ENCODE measurements at regions not wholly inside any gene's neighbourhood (a gene's known extent, or its start where the extent isn't known, plus 50 kb on each side); places are given as distances from the start of the nearest gene placed in this dataset.
A peak's percentile ranks its signal among the peaks of the same experiment; 100 is the strongest.

GRCh38 chr13:39269004-39269403 lies 230.7 kb downstream of the NHLRC3 start:
- no peak overlapping the region for H3K27ac ChIP-seq
- no peak for TF ChIP-seq ZFX (IDR thresholded peaks at IDR 0.05)
- TF ChIP-seq CTCF (conservative IDR thresholded peaks at IDR 0.05) = no peak

GRCh38 chr13:39269411-39269810 lies 231.2 kb downstream of the NHLRC3 start:
- TF ChIP-seq ZFX (IDR thresholded peaks at IDR 0.05) = no peak
- no peak for TF ChIP-seq CTCF (conservative IDR thresholded peaks at IDR 0.05)

GRCh38 chr13:39272994-39273393 lies 234.7 kb downstream of the NHLRC3 start:
- TF ChIP-seq ZFX (IDR thresholded peaks at IDR 0.05) = no peak
- TF ChIP-seq CTCF (conservative IDR thresholded peaks at IDR 0.05) = no peak
- H3K27ac ChIP-seq = no peak overlapping the region

More at GRCh38 chr13:39269411-39269810, 231.2 kb downstream of the NHLRC3 start:
- H3K27ac ChIP-seq = no peak overlapping the region

- H3K27ac ChIP-seq = no peak overlapping the region
- TF ChIP-seq ZFX (IDR thresholded peaks at IDR 0.05) (no peak), CTCF (conservative IDR thresholded peaks at IDR 0.05) (peak; percentile 31)
Observed at GRCh38 chr13:39273953-39274738, 235.9 kb downstream of the NHLRC3 start.

- H3K27ac ChIP-seq = no peak overlapping the region
- no peak for TF ChIP-seq ZFX (IDR thresholded peaks at IDR 0.05)
- TF ChIP-seq CTCF (conservative IDR thresholded peaks at IDR 0.05) = no peak
Observed at GRCh38 chr13:39274739-39275325, 236.6 kb downstream of the NHLRC3 start.

GRCh38 chr13:39279077-39279476 lies 240.8 kb downstream of the NHLRC3 start:
- TF ChIP-seq CTCF (conservative IDR thresholded peaks at IDR 0.05) (no peak), ZFX (IDR thresholded peaks at IDR 0.05) (no peak)
- H3K27ac ChIP-seq = no peak overlapping the region

GRCh38 chr13:39281539-39282150 lies 243.4 kb downstream of the NHLRC3 start:
- TF ChIP-seq ZFX (IDR thresholded peaks at IDR 0.05) = no peak
- no peak for TF ChIP-seq CTCF (conservative IDR thresholded peaks at IDR 0.05)
- no peak overlapping the region for H3K27ac ChIP-seq

All from C4-2B (cell line).